ENCODE measurements at regions not wholly inside any gene's neighbourhood (a gene's known extent, or its start where the extent isn't known, plus 50 kb on each side); places are given as distances from the start of the nearest gene placed in this dataset.

- TF ChIP-seq ATF3 (IDR thresholded peaks at IDR 0.05) (no peak), ATF3 (CRISPR knock-in tag; conservative IDR thresholded peaks at IDR 0.05) (no peak), USF2 (CRISPR knock-in tag; IDR thresholded peaks at IDR 0.05) (no peak), PTTG1 (tag; IDR thresholded peaks at IDR 0.05; ENCODE audit: low read depth) (no peak), MTF1 (CRISPR knock-in tag; IDR thresholded peaks at IDR 0.05; ENCODE audit: borderline replicate concordance) (no peak), YBX1 (IDR thresholded peaks at IDR 0.05) (no peak), NR2C1 (IDR thresholded peaks at IDR 0.05) (peak; percentile 84), NR2C1 (tag; IDR thresholded peaks at IDR 0.05) (peak; percentile 89), TOE1 (IDR thresholded peaks at IDR 0.05; ENCODE audit: borderline replicate concordance) (no peak), TOE1 (CRISPR knock-in tag; IDR thresholded peaks at IDR 0.05; ENCODE audit: borderline replicate concordance, low read depth) (no peak), U2AF1 (optimal IDR thresholded peaks at IDR 0.05; ENCODE audit: low read depth, low read length) (no peak), NFE2 (IDR thresholded peaks at IDR 0.05; ENCODE audit: low read depth) (no peak), HSF4 (CRISPR knock-in tag; IDR thresholded peaks at IDR 0.05; ENCODE audit: borderline replicate concordance) (no peak), NR2C2 (CRISPR knock-in tag; IDR thresholded peaks at IDR 0.05) (no peak), NR2C2 (tag; IDR thresholded peaks at IDR 0.05) (peak; percentile 90), TCFL5 (CRISPR knock-in tag; conservative IDR thresholded peaks at IDR 0.05) (no peak), HOMEZ (CRISPR knock-in tag; IDR thresholded peaks at IDR 0.05) (no peak), ZNF134 (CRISPR knock-in tag; conservative IDR thresholded peaks at IDR 0.05) (no peak), ZFX (CRISPR knock-in tag; IDR thresholded peaks at IDR 0.05) (no peak), ZKSCAN1 (IDR thresholded peaks at IDR 0.05; ENCODE audit: low read depth, low read length) (no peak), FOXP1 (CRISPR knock-in tag; IDR thresholded peaks at IDR 0.05) (no peak), JUN (IDR thresholded peaks at IDR 0.05; ENCODE audit: borderline replicate concordance, low read depth, low read length) (no peak), JUN (CRISPR knock-in tag; IDR thresholded peaks at IDR 0.05; ENCODE audit: borderline replicate concordance) (no peak), BRF2 (IDR thresholded peaks at IDR 0.05; ENCODE audit: borderline replicate concordance, insufficient read depth, insufficient read length) (no peak), DACH1 (IDR thresholded peaks at IDR 0.05; ENCODE audit: partially characterized antibody) (no peak)
Measured at GRCh38 chr10:32189400-32190084, 133.3 kb upstream of the KIF5B start (continued).

All from K562 (cell line).